AG09309 (cell line): ENCODE measurements at regions not wholly inside any gene's neighbourhood (a gene's known extent, or its start where the extent isn't known, plus 50 kb on each side); places are given as distances from the start of the nearest gene placed in this dataset.

Source experiments
- DNase-seq: peaks from one replicate; pipeline ENCODE4 v3.0.0-alpha.2; 2010; ENCODE audit warnings: low read depth
- H3K4me3 ChIP-seq: 2 replicates; pipeline ENCODE4 v1.5.1; 2011; ENCODE audit warnings: mild to moderate bottlenecking, low read depth, low read length, moderate library complexity; ENCODE audit not compliant: control insufficient read depth
- TF ChIP-seq, protein P1 (sequence below): IDR thresholded peaks from 2 replicates; pipeline ENCODE4 v1.5.1; 2011; ENCODE audit warnings: mild to moderate bottlenecking, low read depth, low read length, inconsistent platforms; ENCODE audit not compliant: insufficient read depth, control insufficient read depth; ENCODE audit errors: missing control alignments

DNA sequence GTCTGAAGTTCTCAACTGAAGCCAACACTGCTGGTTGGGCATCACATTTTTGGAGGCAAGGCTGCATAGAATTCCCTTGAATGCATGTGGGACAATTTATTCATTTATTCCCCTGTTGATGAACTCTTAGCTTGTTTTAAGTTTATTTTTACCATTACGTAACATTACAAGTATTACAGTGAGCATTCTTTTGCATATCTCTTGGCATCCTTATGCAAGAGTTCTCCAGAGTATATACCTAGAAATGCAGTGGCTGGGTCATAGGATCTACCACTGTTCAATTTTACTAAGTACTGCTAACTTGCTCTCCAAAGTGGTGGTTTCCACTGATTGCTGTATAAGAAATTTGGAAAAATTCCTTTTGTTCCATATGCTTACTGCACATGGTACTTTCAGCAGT is 66.5 kb downstream of the UCHL1 start:
- no peak overlapping the region for H3K4me3 ChIP-seq
- TF ChIP-seq, protein P1, sequence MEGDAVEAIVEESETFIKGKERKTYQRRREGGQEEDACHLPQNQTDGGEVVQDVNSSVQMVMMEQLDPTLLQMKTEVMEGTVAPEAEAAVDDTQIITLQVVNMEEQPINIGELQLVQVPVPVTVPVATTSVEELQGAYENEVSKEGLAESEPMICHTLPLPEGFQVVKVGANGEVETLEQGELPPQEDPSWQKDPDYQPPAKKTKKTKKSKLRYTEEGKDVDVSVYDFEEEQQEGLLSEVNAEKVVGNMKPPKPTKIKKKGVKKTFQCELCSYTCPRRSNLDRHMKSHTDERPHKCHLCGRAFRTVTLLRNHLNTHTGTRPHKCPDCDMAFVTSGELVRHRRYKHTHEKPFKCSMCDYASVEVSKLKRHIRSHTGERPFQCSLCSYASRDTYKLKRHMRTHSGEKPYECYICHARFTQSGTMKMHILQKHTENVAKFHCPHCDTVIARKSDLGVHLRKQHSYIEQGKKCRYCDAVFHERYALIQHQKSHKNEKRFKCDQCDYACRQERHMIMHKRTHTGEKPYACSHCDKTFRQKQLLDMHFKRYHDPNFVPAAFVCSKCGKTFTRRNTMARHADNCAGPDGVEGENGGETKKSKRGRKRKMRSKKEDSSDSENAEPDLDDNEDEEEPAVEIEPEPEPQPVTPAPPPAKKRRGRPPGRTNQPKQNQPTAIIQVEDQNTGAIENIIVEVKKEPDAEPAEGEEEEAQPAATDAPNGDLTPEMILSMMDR, result no peak
- DNase-seq, result no peak

DNA sequence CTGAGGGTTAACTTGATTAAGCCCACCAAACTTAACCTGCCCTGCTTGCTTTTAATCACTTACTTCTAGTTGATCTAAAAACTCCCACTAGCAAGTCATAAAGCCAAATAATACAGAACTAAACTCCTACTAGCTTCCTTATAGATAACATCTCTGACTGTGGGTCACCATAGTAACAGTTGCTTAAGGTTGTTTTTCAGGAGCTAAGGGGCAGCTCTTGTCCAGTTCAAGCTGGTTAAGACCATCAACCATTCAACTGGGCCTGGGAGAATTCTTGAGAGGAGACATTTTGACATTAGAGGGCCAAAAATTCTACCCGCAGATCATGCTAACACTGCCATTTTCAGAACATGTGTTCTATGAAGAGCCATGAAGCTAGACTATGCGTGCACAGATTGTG is 67.0 kb downstream of the UCHL1 start:
- TF ChIP-seq, protein P1, result no peak
- DNase-seq, result no peak

DNA sequence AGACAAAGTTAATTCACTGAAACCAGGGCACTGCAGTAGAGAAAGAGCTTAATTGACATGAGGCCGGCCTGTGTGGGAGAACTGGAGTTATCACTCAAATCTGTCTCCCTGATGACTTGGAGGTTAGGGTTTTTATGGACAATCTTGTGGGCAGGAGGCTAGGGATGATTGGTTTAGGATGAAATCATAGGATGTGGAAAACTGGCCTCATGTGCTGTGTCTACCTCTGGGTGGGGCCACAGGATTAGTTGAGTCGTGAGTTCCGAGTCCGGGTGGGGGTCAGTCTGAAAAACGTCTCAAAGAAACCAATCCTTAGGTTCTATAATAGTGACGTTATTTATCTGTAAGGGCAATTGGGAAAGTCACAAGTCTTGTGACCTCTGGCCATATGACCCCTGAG is 68.1 kb downstream of the UCHL1 start:
- no peak overlapping the region for H3K4me3 ChIP-seq
- DNase-seq, result no peak
- TF ChIP-seq, protein P1, result no peak

More for the DNA sequence above, 67.0 kb downstream of the UCHL1 start:
- no peak overlapping the region for H3K4me3 ChIP-seq

DNA sequence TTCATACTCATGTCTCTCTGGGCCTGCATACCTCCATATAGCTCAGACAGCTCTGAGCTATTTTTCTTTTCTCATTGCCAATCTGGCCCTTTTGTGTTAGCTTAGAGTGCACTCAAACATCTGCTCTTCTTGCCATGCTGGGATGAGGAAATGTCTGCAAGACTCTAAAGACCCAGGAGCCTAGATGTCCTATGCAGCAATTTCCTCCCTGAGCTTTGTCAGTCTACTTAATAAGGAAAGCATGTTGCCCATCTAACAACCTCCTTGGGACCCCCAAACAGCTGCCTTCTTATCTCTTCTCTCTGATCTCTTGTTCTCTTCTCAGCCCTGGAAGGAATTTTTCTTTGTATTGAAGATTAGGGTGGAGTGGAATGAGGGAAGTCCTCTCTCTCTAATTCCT is 69.2 kb downstream of the UCHL1 start:
- no peak overlapping the region for H3K4me3 ChIP-seq
- DNase-seq, result no peak
- TF ChIP-seq, protein P1, result no peak

DNA sequence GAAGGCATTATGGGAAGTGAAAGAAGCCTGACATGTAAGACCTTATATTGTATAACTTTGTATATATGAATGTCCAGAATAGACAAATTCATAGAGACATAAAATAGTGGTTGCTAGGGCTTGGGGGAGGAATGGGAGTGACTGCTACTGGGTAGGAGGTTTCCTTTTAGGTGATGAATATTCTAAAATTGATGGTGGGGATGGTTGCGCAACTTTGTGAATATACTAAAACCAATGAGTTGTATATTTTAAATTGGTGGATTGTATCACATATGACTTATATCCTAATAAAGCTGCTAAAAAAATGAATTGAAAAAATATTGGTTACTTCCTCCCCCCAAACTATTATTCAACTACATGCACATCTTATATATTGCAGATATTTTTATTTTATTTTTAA is 70.0 kb downstream of the UCHL1 start:
- DNase-seq, result no peak
- H3K4me3 ChIP-seq, result no peak overlapping the region
- TF ChIP-seq, protein P1, result no peak

DNA sequence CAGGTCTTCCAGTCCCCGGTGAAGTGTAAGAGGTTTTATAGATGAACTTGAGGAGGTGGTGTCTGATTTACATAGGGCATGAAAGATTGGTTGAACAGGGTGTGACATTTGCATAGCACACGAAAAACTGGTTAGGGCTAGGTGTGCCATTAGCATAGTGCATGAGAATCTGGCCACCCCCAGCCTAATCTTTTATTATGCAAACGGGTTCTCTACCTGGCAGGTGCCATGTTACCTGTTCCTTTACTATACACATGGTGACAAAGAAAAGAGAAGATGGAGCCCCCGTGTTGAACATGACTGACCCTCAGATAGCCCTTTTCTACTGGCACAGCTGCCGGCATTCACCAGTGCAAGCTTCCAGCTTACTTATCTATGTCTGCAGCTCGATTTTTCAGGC is 71.0 kb downstream of the UCHL1 start:
- no peak for DNase-seq
- TF ChIP-seq, protein P1, result no peak
- H3K4me3 ChIP-seq, result no peak overlapping the region

DNA sequence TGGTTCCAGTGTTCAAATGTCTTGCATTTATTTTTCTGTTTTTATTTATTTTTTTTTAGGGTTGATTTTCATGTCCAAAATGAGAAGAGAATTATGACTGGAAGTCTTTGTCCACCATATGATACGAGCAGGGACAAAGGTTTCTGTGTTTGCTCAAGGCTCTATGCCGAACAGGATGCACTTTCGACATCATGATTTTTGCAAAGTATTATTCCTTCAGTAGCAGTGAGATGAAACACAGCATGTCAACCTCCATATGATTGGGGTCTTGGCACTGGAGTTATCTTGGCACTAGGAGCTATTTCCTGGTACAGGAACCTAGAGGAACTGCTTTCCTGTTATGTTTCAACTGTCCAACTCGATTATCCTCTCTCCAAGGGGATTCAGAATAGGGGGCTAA is 72.6 kb downstream of the UCHL1 start:
- no peak for DNase-seq
- TF ChIP-seq, protein P1, result no peak
- H3K4me3 ChIP-seq, result no peak overlapping the region
